HL-60 (cell line): ENCODE measurements at regions not wholly inside any gene's neighbourhood (a gene's known extent, or its start where the extent isn't known, plus 50 kb on each side); places are given as distances from the start of the nearest gene placed in this dataset.

Experiments
- DNase-seq, 2 experiments: peaks; one replicate each; pipeline ENCODE4 v3.0.0-alpha.2; 2010 to 2020; ENCODE audit warnings: low read depth in 1 of 2, low spot score in 1 of 2
- H3K27ac ChIP-seq: fragments of 250-450 bp; sonication (Bioruptor Pico); replicated peaks from 2 replicates; pipeline ENCODE4 v1.5.1; 2020; ENCODE audit warnings: mild to moderate bottlenecking, moderate library complexity
- H3K27me3 ChIP-seq: fragments of 250-450 bp; sonication (Bioruptor Pico); 2 replicates; pipeline ENCODE4 v1.5.1; 2021; ENCODE audit warnings: mild to moderate bottlenecking, moderate library complexity; ENCODE audit not compliant: insufficient read depth, poor library complexity, severe bottlenecking
- H3K4me3 ChIP-seq: replicated peaks from 2 replicates; pipeline ENCODE4 v1.5.1; 2011; ENCODE audit warnings: mild to moderate bottlenecking, control low read depth, low read length; ENCODE audit not compliant: insufficient read depth
- CTCF ChIP-seq: IDR thresholded peaks from one replicate; pipeline ENCODE4 v1.5.1; 2011; ENCODE audit warnings: low read length, control low read depth, inconsistent platforms; ENCODE audit not compliant: insufficient read depth
- GABPA ChIP-seq: IDR thresholded peaks from 2 replicates; pipeline ENCODE4 v1.6.1; 2012; ENCODE audit warnings: low read depth
- POLR2AphosphoS5 ChIP-seq: IDR thresholded peaks from 2 replicates; pipeline ENCODE4 v1.6.1; 2012; ENCODE audit warnings: low read depth
- REST ChIP-seq: IDR thresholded peaks from 2 replicates; pipeline ENCODE4 v1.6.1; 2012; ENCODE audit warnings: low read depth; ENCODE audit not compliant: insufficient replicate concordance
- SPI1 ChIP-seq: IDR thresholded peaks from 2 replicates; pipeline ENCODE4 v1.6.1; 2012; ENCODE audit warnings: low read depth, mild to moderate bottlenecking, borderline replicate concordance

GRCh38 chr10:33126742-33127141 is 168.7 kb upstream of the ITGB1 start:
- DNase-seq: no peak
- Histone ChIP-seq H3K4me3 (no peak overlapping the region), H3K27me3 (no peaks in the 10 kb centered on the region), H3K27ac (no peak overlapping the region)
- TF ChIP-seq SPI1: no peak
- TF ChIP-seq REST: no peak
- TF ChIP-seq CTCF: no peak
- no peak for TF ChIP-seq GABPA
- no peak for TF ChIP-seq POLR2AphosphoS5

- Histone ChIP-seq H3K27me3 (no peaks in the 10 kb centered on the region), H3K4me3 (no peak overlapping the region), H3K27ac (no peak overlapping the region)
- no peak for DNase-seq
- TF ChIP-seq POLR2AphosphoS5 (no peak), SPI1 (no peak), GABPA (no peak), REST (no peak), CTCF (no peak)
Observed at GRCh38 chr10:33125522-33126517, 167.8 kb upstream of the ITGB1 start.

- DNase-seq: no peak
- Histone ChIP-seq H3K27ac (no peak overlapping the region), H3K4me3 (no peak overlapping the region), H3K27me3 (no peaks in the 10 kb centered on the region)
- TF ChIP-seq POLR2AphosphoS5: no peak
- TF ChIP-seq REST: no peak
- TF ChIP-seq CTCF: no peak
- no peak for TF ChIP-seq GABPA
- TF ChIP-seq SPI1: no peak
Observed at GRCh38 chr10:33125111-33125510, 167.1 kb upstream of the ITGB1 start.
